Rectal smooth muscle tissue (tissue), 1 donor: ENCODE measurements at regions not wholly inside any gene's neighbourhood (a gene's known extent, or its start where the extent isn't known, plus 50 kb on each side); places are given as distances from the start of the nearest gene placed in this dataset.

Experiments used
- H3K27ac ChIP-seq: one replicate; pipeline ENCODE4 v1.7.0; 2013; ENCODE audit warnings: low read depth, low read length, inconsistent platforms
- H3K27me3 ChIP-seq: one replicate; pipeline ENCODE4 v1.7.0; 2013; ENCODE audit warnings: low read length; ENCODE audit not compliant: control insufficient read depth, insufficient read depth
- H3K36me3 ChIP-seq: one replicate; pipeline ENCODE4 v1.7.0; 2013; ENCODE audit warnings: low read length; ENCODE audit not compliant: control insufficient read depth, insufficient read depth
- H3K4me1 ChIP-seq: one replicate; pipeline ENCODE4 v1.7.0; 2013; ENCODE audit warnings: low read length; ENCODE audit not compliant: control insufficient read depth, insufficient read depth
- H3K4me3 ChIP-seq: one replicate; pipeline ENCODE4 v1.7.0; 2013; ENCODE audit warnings: low read length
- H3K9ac ChIP-seq: one replicate; pipeline ENCODE4 v1.7.0; 2013; ENCODE audit warnings: low read length

- Histone ChIP-seq H3K4me1 (no peaks in the 10 kb centered on the region), H3K27ac (no peak overlapping the region), H3K27me3 (no peaks in the 10 kb centered on the region), H3K4me3 (no peak overlapping the region), H3K36me3 (no peaks in the 10 kb centered on the region), H3K9ac (no peak overlapping the region)
Measured at GRCh38 chr2:106941372-106941993, 55.5 kb upstream of the ST6GAL2 start.

DNA sequence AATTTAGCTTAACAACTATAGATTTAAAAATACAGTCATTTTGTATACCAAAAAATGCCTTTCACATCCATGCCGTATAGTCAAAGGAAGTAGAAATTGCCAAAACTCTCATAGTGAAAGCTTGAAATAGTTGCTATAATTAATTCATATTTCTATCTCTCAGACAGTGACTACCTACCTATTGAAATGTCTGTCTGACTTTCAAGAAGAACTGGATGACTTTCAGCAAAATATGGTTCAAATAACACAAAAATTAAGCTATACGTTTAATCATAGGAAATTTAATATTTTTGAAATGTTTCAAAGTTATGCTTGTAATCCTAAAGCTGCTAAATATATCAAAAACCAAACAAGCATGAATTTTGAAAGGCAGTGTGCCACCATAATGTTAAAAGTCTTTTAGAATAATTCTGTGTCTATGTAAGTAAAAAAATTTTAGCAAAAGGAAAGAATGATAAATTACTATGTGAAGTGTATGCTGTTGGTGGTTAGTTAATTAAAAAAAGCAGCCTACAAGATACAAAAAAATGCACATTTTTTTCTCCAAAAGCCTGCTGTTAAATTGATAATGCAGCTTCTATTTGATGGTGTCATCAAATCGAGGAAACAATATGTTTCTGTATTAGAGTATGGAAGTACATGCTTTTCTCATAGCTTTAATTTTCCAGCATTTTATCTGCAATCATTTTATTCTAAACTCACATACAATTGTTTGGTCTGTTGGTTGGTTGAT is 57.7 kb upstream of the ST6GAL2 start:
- H3K9ac ChIP-seq, result no peak overlapping the region
- no peaks in the 10 kb centered on the region for H3K27me3 ChIP-seq
- H3K36me3 ChIP-seq, result no peaks in the 10 kb centered on the region
- H3K4me3 ChIP-seq, result no peak overlapping the region
- no peaks in the 10 kb centered on the region for H3K4me1 ChIP-seq
- H3K27ac ChIP-seq, result no peak overlapping the region

DNA sequence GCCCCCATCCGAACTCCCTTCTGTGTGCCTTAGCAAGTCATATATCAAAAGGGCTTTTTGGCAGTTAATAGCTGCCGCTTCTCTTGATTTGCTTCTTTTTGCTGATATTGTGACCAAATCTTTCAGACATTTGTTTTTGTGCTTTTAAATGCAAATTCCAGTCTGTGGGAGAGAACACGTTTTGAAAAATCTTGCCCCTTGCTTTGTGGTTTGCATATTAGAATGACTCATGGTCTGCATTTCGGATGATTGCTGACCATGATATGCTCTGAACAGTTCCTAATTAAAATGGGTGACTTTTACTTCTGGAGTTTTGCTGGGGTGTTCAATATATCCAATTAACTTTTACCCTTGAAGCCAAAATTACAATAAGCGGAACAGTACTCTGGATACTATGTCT is 58.2 kb upstream of the ST6GAL2 start:
- Histone ChIP-seq H3K4me3 (no peak overlapping the region), H3K27ac (no peak overlapping the region), H3K4me1 (no peaks in the 10 kb centered on the region)

DNA sequence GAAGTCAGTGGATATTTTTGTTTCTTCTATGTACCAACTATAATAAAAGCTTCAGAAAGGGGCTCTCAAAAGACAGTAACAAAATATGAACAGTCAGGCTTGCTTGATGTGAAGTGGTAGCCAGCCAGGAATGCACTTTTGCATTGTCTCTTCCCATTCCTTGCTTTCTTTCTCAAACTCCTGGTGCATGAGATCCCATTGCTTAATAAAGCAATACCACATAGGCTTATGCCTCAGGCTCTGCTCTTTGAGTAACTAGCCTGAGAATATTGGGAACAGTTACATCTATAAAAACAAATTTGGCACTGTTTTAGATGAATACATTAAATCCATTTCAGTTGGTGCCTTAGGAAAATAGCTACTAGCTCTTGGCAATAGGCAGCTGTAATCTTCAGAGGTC is 62.6 kb upstream of the ST6GAL2 start:
- no peaks in the 10 kb centered on the region for H3K4me1 ChIP-seq
- H3K36me3 ChIP-seq, result no peaks in the 10 kb centered on the region
- H3K27me3 ChIP-seq, result no peaks in the 10 kb centered on the region
- no peak overlapping the region for H3K9ac ChIP-seq
- H3K4me3 ChIP-seq, result no peak overlapping the region
- H3K27ac ChIP-seq, result no peak overlapping the region

More for the DNA sequence above, 58.2 kb upstream of the ST6GAL2 start:
- H3K27me3 ChIP-seq, result no peaks in the 10 kb centered on the region
- no peaks in the 10 kb centered on the region for H3K36me3 ChIP-seq
- H3K9ac ChIP-seq, result no peak overlapping the region

DNA sequence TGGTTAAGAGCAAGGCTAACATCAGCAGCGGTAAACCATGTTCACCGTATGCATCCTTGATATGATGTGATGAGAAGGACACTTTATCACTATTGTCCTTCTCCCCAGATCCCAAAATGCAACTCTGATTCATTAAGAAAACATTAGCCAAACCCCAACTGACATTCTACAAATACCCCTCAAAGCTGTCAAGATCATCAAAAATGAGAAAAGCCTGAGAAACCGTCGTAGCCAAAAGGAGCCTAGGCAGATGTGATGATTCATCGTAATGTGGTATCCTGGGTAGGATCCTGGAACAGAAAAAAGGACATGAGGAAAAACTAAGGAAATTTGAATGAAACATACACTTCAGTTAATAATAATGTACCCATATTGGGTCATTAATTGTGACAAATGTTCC is 67.3 kb upstream of the ST6GAL2 start:
- no peaks in the 10 kb centered on the region for H3K27me3 ChIP-seq
- H3K4me3 ChIP-seq, result no peak overlapping the region
- no peaks in the 10 kb centered on the region for H3K36me3 ChIP-seq
- no peak overlapping the region for H3K9ac ChIP-seq
- no peak overlapping the region for H3K27ac ChIP-seq
- no peaks in the 10 kb centered on the region for H3K4me1 ChIP-seq

GRCh38 chr2:106953779-106954178 is 67.8 kb upstream of the ST6GAL2 start:
- no peaks in the 10 kb centered on the region for H3K36me3 ChIP-seq
- H3K4me1 ChIP-seq, result no peaks in the 10 kb centered on the region
- H3K4me3 ChIP-seq, result no peak overlapping the region
- H3K27me3 ChIP-seq, result no peaks in the 10 kb centered on the region
- no peak overlapping the region for H3K27ac ChIP-seq
- no peak overlapping the region for H3K9ac ChIP-seq

DNA sequence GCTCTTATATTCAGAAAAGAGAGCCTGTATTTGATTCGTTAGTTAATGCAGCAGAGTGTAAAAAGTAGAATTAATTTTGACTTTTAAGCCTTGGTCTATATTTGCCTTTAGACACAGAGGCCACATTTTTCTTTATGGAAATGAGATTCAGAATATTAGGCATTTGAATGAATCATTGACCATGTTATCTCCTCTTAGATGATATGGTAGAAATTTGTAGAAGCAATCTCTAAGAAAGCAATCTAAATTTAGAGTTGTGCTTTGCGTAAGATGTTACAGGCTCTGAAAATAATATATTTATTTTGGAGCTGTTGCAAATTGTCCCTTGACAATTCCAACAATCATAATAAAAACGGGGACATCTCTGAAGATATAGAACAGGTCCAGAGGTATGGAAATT is 68.3 kb upstream of the ST6GAL2 start:
- no peak overlapping the region for H3K9ac ChIP-seq

DNA sequence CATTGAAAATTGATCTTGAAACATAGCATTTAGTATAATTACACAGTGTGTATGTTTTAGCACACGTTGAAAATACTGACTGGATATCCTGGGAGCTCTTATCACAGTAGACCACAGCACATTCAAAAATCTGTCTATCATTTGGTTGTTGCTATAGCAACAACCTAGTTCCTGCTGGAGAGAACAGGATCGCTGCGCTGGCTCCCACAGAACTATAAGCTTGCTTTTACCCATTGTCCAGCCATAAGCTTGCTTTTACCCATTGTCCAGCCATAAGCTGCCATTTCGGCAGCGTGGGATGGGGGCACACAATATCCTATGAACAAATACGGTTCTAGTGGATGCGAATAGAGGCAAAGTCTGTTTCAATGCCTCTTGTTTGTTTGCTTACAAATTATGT is 70.4 kb upstream of the ST6GAL2 start:
- no peaks in the 10 kb centered on the region for H3K4me1 ChIP-seq
- no peak overlapping the region for H3K9ac ChIP-seq
- no peak overlapping the region for H3K27ac ChIP-seq
- H3K4me3 ChIP-seq, result no peak overlapping the region
- no peaks in the 10 kb centered on the region for H3K27me3 ChIP-seq
- H3K36me3 ChIP-seq, result no peaks in the 10 kb centered on the region

More for the DNA sequence above, 68.3 kb upstream of the ST6GAL2 start:
- no peak overlapping the region for H3K27ac ChIP-seq
- H3K4me3 ChIP-seq, result no peak overlapping the region
- no peaks in the 10 kb centered on the region for H3K4me1 ChIP-seq
- no peaks in the 10 kb centered on the region for H3K36me3 ChIP-seq
- H3K27me3 ChIP-seq, result no peaks in the 10 kb centered on the region

- Histone ChIP-seq H3K27ac (no peak overlapping the region), H3K4me3 (no peak overlapping the region)
Measured at GRCh38 chr2:106956879-106957278, 70.9 kb upstream of the ST6GAL2 start.

GRCh38 chr2:106959975-106960682 is 74.2 kb upstream of the ST6GAL2 start:
- no peak overlapping the region for H3K9ac ChIP-seq
- H3K27me3 ChIP-seq, result no peaks in the 10 kb centered on the region
- no peaks in the 10 kb centered on the region for H3K36me3 ChIP-seq
- no peaks in the 10 kb centered on the region for H3K4me1 ChIP-seq
- H3K27ac ChIP-seq, result no peak overlapping the region
- no peak overlapping the region for H3K4me3 ChIP-seq

More at GRCh38 chr2:106956879-106957278, 70.9 kb upstream of the ST6GAL2 start:
- Histone ChIP-seq H3K27me3 (no peaks in the 10 kb centered on the region), H3K36me3 (no peaks in the 10 kb centered on the region), H3K9ac (no peak overlapping the region), H3K4me1 (no peaks in the 10 kb centered on the region)

GRCh38 chr2:106960683-106961161 is 74.8 kb upstream of the ST6GAL2 start:
- Histone ChIP-seq H3K9ac (no peak overlapping the region), H3K27me3 (no peaks in the 10 kb centered on the region), H3K36me3 (no peaks in the 10 kb centered on the region)

DNA sequence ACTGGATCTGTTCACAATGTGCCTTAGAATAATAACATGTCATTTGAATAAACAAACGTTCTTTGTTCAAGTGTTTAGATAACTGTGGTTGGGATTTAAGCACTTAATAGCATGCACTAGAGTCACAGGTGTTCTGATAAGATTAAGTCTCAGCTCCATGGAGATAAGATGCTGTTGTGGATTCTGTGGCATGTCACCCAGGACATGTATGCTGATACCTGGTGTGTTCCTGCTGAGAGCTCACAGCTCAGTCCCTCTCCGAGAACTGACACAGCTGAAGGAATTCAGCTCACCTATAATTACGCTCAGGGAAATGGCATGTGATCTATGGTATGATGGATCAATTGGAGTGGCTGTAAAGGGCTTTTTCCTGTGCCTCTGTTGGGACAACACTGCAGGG is 75.4 kb upstream of the ST6GAL2 start:
- H3K27me3 ChIP-seq, result no peaks in the 10 kb centered on the region
- no peak overlapping the region for H3K4me3 ChIP-seq
- no peak overlapping the region for H3K9ac ChIP-seq
- H3K36me3 ChIP-seq, result no peaks in the 10 kb centered on the region
- no peak overlapping the region for H3K27ac ChIP-seq
- no peaks in the 10 kb centered on the region for H3K4me1 ChIP-seq

More at GRCh38 chr2:106960683-106961161, 74.8 kb upstream of the ST6GAL2 start:
- no peaks in the 10 kb centered on the region for H3K4me1 ChIP-seq
- no peak overlapping the region for H3K4me3 ChIP-seq
- H3K27ac ChIP-seq, result no peak overlapping the region
